ENCODE measurements at regions not wholly inside any gene's neighbourhood (a gene's known extent, or its start where the extent isn't known, plus 50 kb on each side); places are given as distances from the start of the nearest gene placed in this dataset.
A peak's percentile ranks its signal among the peaks of the same experiment; 100 is the strongest.

GRCh38 chr1:104229860-104230259 is 480.2 kb downstream of the AMY1C start:
- H2BK5ac ChIP-seq (ENCODE audit: low read length): no peak overlapping the region
- H3K23ac ChIP-seq (ENCODE audit: low read depth, low read length, poor library complexity): no peak overlapping the region
- H2BK12ac ChIP-seq (ENCODE audit: low read length): no peak overlapping the region
- no peaks in the 10 kb centered on the region for H3K4me1 ChIP-seq (ENCODE audit: control insufficient read depth in 2 of 2, insufficient read depth in 1 of 2, low read depth in 1 of 2, low read length in 2 of 2)
- H3K79me1 ChIP-seq (ENCODE audit: low read depth, low read length): no peaks in the 10 kb centered on the region
- no peak overlapping the region for H3K14ac ChIP-seq (ENCODE audit: low read length)
- no peak overlapping the region for H2BK15ac ChIP-seq (ENCODE audit: low read length)
- no peaks in the 10 kb centered on the region for H3K27me3 ChIP-seq (ENCODE audit: control insufficient read depth in 3 of 3, insufficient read depth in 3 of 3, low read depth in 1 of 3, low read length in 3 of 3)
- no peak overlapping the region for H3K9ac ChIP-seq (ENCODE audit: low read depth, low read length, poor library complexity)
- H3K4me3 ChIP-seq (ENCODE audit: low read length in 2 of 2): no peak overlapping the region
- no peak for DNase-seq (ENCODE audit: low spot score)
- no peak overlapping the region for H4K91ac ChIP-seq (ENCODE audit: low read depth, low read length, poor library complexity)
- no peaks in the 10 kb centered on the region for H3K9me3 ChIP-seq (replicated peaks in 1 of 2; ENCODE audit: control insufficient read depth in 2 of 2, insufficient read depth in 1 of 2, low read depth in 1 of 2, low read length in 2 of 2)
- H3K36me3 ChIP-seq (replicated peaks in 1 of 2; ENCODE audit: control insufficient read depth in 2 of 2, insufficient read depth in 2 of 2, low read length in 2 of 2): no peaks in the 10 kb centered on the region
- H2BK120ac ChIP-seq (ENCODE audit: low read depth, low read length): no peak overlapping the region
- no peak overlapping the region for H3K27ac ChIP-seq (replicated peaks; ENCODE audit: low read length)
- H4K8ac ChIP-seq (ENCODE audit: low read depth, low read length): no peak overlapping the region
- H3K4ac ChIP-seq (ENCODE audit: low read length): no peak overlapping the region
- H2AFZ ChIP-seq (ENCODE audit: low read length): no peak overlapping the region
- no peak overlapping the region for H3K4me2 ChIP-seq (ENCODE audit: insufficient read depth, low read length, poor library complexity, severe bottlenecking)
- no CpG with 5 or more reads among the region's 3 CpGs for WGBS, 2 donors (ENCODE audit: extremely low coverage in 2 of 2, insufficient read length in 2 of 2, insufficient replicate concordance in 1 of 2)
- H2AK5ac ChIP-seq (ENCODE audit: low read depth, low read length): no peak overlapping the region
- H3K18ac ChIP-seq (ENCODE audit: low read length): no peak overlapping the region

GRCh38 chr1:104231676-104232075 is 482.0 kb downstream of the AMY1C start:
- no peak overlapping the region for H3K18ac ChIP-seq (ENCODE audit: low read length)
- H3K23ac ChIP-seq (ENCODE audit: low read depth, low read length, poor library complexity): no peak overlapping the region
- no peak overlapping the region for H2BK120ac ChIP-seq (ENCODE audit: low read depth, low read length)
- DNase-seq (ENCODE audit: low spot score): no peak
- H2BK12ac ChIP-seq (ENCODE audit: low read length): no peak overlapping the region
- H3K27ac ChIP-seq (replicated peaks; ENCODE audit: low read length): no peak overlapping the region
- H2AFZ ChIP-seq (ENCODE audit: low read length): no peak overlapping the region
- no peak overlapping the region for H3K4me3 ChIP-seq (ENCODE audit: low read length in 2 of 2)
- H4K91ac ChIP-seq (ENCODE audit: low read depth, low read length, poor library complexity): no peak overlapping the region
- H2BK15ac ChIP-seq (ENCODE audit: low read length): no peak overlapping the region
- no peak overlapping the region for H3K4ac ChIP-seq (ENCODE audit: low read length)
- H4K8ac ChIP-seq (ENCODE audit: low read depth, low read length): no peak overlapping the region
- H3K14ac ChIP-seq (ENCODE audit: low read length): no peak overlapping the region
- no peaks in the 10 kb centered on the region for H3K27me3 ChIP-seq (ENCODE audit: control insufficient read depth in 3 of 3, insufficient read depth in 3 of 3, low read depth in 1 of 3, low read length in 3 of 3)
- no peaks in the 10 kb centered on the region for H3K79me1 ChIP-seq (ENCODE audit: low read depth, low read length)
- WGBS, 2 donors (ENCODE audit: extremely low coverage in 2 of 2, insufficient read length in 2 of 2, insufficient replicate concordance in 1 of 2): no CpG with 5 or more reads among the region's 4 CpGs
- H3K4me1 ChIP-seq (ENCODE audit: control insufficient read depth in 2 of 2, insufficient read depth in 1 of 2, low read depth in 1 of 2, low read length in 2 of 2): peaks cover 0 to 1% of the 10 kb centered on the region in 2 donors
- H3K9ac ChIP-seq (ENCODE audit: low read depth, low read length, poor library complexity): no peak overlapping the region
- no peak overlapping the region for H2BK5ac ChIP-seq (ENCODE audit: low read length)
- H3K9me3 ChIP-seq (replicated peaks in 1 of 2; ENCODE audit: control insufficient read depth in 2 of 2, insufficient read depth in 1 of 2, low read depth in 1 of 2, low read length in 2 of 2): no peaks in the 10 kb centered on the region
- no peaks in the 10 kb centered on the region for H3K36me3 ChIP-seq (replicated peaks in 1 of 2; ENCODE audit: control insufficient read depth in 2 of 2, insufficient read depth in 2 of 2, low read length in 2 of 2)
- H2AK5ac ChIP-seq (ENCODE audit: low read depth, low read length): no peak overlapping the region
- H3K4me2 ChIP-seq (ENCODE audit: insufficient read depth, low read length, poor library complexity, severe bottlenecking): no peak overlapping the region

- Histone ChIP-seq H3K4me3 (ENCODE audit: low read length in 2 of 2) (no peak overlapping the region), H3K27me3 (ENCODE audit: control insufficient read depth in 3 of 3, insufficient read depth in 3 of 3, low read depth in 1 of 3, low read length in 3 of 3) (no peaks in the 10 kb centered on the region), H2BK120ac (ENCODE audit: low read depth, low read length) (no peak overlapping the region), H3K14ac (ENCODE audit: low read length) (no peak overlapping the region), H4K91ac (ENCODE audit: low read depth, low read length, poor library complexity) (no peak overlapping the region), H3K4me2 (ENCODE audit: insufficient read depth, low read length, poor library complexity, severe bottlenecking) (no peak overlapping the region), H2BK5ac (ENCODE audit: low read length) (no peak overlapping the region), H3K18ac (ENCODE audit: low read length) (no peak overlapping the region), H3K23ac (ENCODE audit: low read depth, low read length, poor library complexity) (no peak overlapping the region), H3K4ac (ENCODE audit: low read length) (no peak overlapping the region), H3K4me1 (ENCODE audit: control insufficient read depth in 2 of 2, insufficient read depth in 1 of 2, low read depth in 1 of 2, low read length in 2 of 2) (peaks cover 0 to 1% of the 10 kb centered on the region in 2 donors), H2BK12ac (ENCODE audit: low read length) (no peak overlapping the region), H3K9me3 (replicated peaks in 1 of 2; ENCODE audit: control insufficient read depth in 2 of 2, insufficient read depth in 1 of 2, low read depth in 1 of 2, low read length in 2 of 2) (no peaks in the 10 kb centered on the region), H2AK5ac (ENCODE audit: low read depth, low read length) (no peak overlapping the region), H3K27ac (replicated peaks; ENCODE audit: low read length) (no peak overlapping the region), H2AFZ (ENCODE audit: low read length) (no peak overlapping the region), H3K9ac (ENCODE audit: low read depth, low read length, poor library complexity) (no peak overlapping the region), H3K79me1 (ENCODE audit: low read depth, low read length) (no peaks in the 10 kb centered on the region), H4K8ac (ENCODE audit: low read depth, low read length) (no peak overlapping the region), H3K36me3 (replicated peaks in 1 of 2; ENCODE audit: control insufficient read depth in 2 of 2, insufficient read depth in 2 of 2, low read length in 2 of 2) (no peaks in the 10 kb centered on the region), H2BK15ac (ENCODE audit: low read length) (no peak overlapping the region)
- no CpG with 5 or more reads among the region's 3 CpGs for WGBS, 2 donors (ENCODE audit: extremely low coverage in 2 of 2, insufficient read length in 2 of 2, insufficient replicate concordance in 1 of 2)
- no peak for DNase-seq (ENCODE audit: low spot score)
These were observed 485.4 kb downstream of the AMY1C start for GRCh38 chr1:104235141-104235540.

- Histone ChIP-seq H3K4me2 (ENCODE audit: insufficient read depth, low read length, poor library complexity, severe bottlenecking) (no peak overlapping the region), H2BK12ac (ENCODE audit: low read length) (no peak overlapping the region), H3K4me3 (ENCODE audit: low read length in 2 of 2) (no peak overlapping the region), H2BK120ac (ENCODE audit: low read depth, low read length) (no peak overlapping the region), H4K91ac (ENCODE audit: low read depth, low read length, poor library complexity) (no peak overlapping the region), H3K14ac (ENCODE audit: low read length) (no peak overlapping the region), H3K27ac (replicated peaks; ENCODE audit: low read length) (no peak overlapping the region), H2BK15ac (ENCODE audit: low read length) (no peak overlapping the region), H4K8ac (ENCODE audit: low read depth, low read length) (no peak overlapping the region), H3K79me1 (ENCODE audit: low read depth, low read length) (no peaks in the 10 kb centered on the region), H3K23ac (ENCODE audit: low read depth, low read length, poor library complexity) (no peak overlapping the region), H2AFZ (ENCODE audit: low read length) (no peak overlapping the region), H3K9ac (ENCODE audit: low read depth, low read length, poor library complexity) (no peak overlapping the region), H3K36me3 (replicated peaks in 1 of 2; ENCODE audit: control insufficient read depth in 2 of 2, insufficient read depth in 2 of 2, low read length in 2 of 2) (no peaks in the 10 kb centered on the region), H3K18ac (ENCODE audit: low read length) (no peak overlapping the region), H3K27me3 (ENCODE audit: control insufficient read depth in 3 of 3, insufficient read depth in 3 of 3, low read depth in 1 of 3, low read length in 3 of 3) (no peaks in the 10 kb centered on the region), H3K4ac (ENCODE audit: low read length) (no peak overlapping the region), H3K4me1 (ENCODE audit: control insufficient read depth in 2 of 2, insufficient read depth in 1 of 2, low read depth in 1 of 2, low read length in 2 of 2) (peaks cover 0 to 1% of the 10 kb centered on the region in 2 donors), H2AK5ac (ENCODE audit: low read depth, low read length) (no peak overlapping the region), H3K9me3 (replicated peaks in 1 of 2; ENCODE audit: control insufficient read depth in 2 of 2, insufficient read depth in 1 of 2, low read depth in 1 of 2, low read length in 2 of 2) (no peaks in the 10 kb centered on the region), H2BK5ac (ENCODE audit: low read length) (no peak overlapping the region)
- no CpG with 5 or more reads among the region's 2 CpGs for WGBS, 2 donors (ENCODE audit: extremely low coverage in 2 of 2, insufficient read length in 2 of 2, insufficient replicate concordance in 1 of 2)
- peak; percentile 32 for DNase-seq (ENCODE audit: low spot score)
These were observed 489.3 kb downstream of the AMY1C start for GRCh38 chr1:104238991-104239390.
